ENCODE measurements at regions not wholly inside any gene's neighbourhood (a gene's known extent, or its start where the extent isn't known, plus 50 kb on each side); places are given as distances from the start of the nearest gene placed in this dataset.

- TF ChIP-seq PREB (CRISPR knock-in tag; IDR thresholded peaks at IDR 0.05; ENCODE audit: borderline replicate concordance), result no peak
- no peak for TF ChIP-seq ZMAT4 (CRISPR knock-in tag; IDR thresholded peaks at IDR 0.05)
- TF ChIP-seq FOXJ3 (CRISPR knock-in tag; IDR thresholded peaks at IDR 0.05; ENCODE audit: borderline replicate concordance), result no peak
- TF ChIP-seq STAT6 (CRISPR knock-in tag; conservative IDR thresholded peaks at IDR 0.05; ENCODE audit: low read depth), result no peak
- TF ChIP-seq ZNF423 (CRISPR knock-in tag; IDR thresholded peaks at IDR 0.05), result no peak
- TF ChIP-seq CTCF (IDR thresholded peaks at IDR 0.05), result no peak
- TF ChIP-seq ATF3 (CRISPR knock-in tag; conservative IDR thresholded peaks at IDR 0.05), result no peak
- no peak for TF ChIP-seq USF2 (CRISPR knock-in tag; IDR thresholded peaks at IDR 0.05)
- no peak for TF ChIP-seq ZBTB21 (CRISPR knock-in tag; IDR thresholded peaks at IDR 0.05; ENCODE audit: borderline replicate concordance)
- no peak for TF ChIP-seq SP1 (CRISPR knock-in tag; conservative IDR thresholded peaks at IDR 0.05)
- no peak for TF ChIP-seq MLX (CRISPR knock-in tag; IDR thresholded peaks at IDR 0.05)
- TF ChIP-seq ATF2 (CRISPR knock-in tag; IDR thresholded peaks at IDR 0.05; ENCODE audit: borderline replicate concordance, low read depth), result no peak
These were observed 117.7 kb upstream of the RASGRP1 start for GRCh38 chr15:38682363-38682762.
